ENCODE measurements at regions not wholly inside any gene's neighbourhood (a gene's known extent, or its start where the extent isn't known, plus 50 kb on each side); places are given as distances from the start of the nearest gene placed in this dataset.
A peak's percentile ranks its signal among the peaks of the same experiment; 100 is the strongest.

DNA sequence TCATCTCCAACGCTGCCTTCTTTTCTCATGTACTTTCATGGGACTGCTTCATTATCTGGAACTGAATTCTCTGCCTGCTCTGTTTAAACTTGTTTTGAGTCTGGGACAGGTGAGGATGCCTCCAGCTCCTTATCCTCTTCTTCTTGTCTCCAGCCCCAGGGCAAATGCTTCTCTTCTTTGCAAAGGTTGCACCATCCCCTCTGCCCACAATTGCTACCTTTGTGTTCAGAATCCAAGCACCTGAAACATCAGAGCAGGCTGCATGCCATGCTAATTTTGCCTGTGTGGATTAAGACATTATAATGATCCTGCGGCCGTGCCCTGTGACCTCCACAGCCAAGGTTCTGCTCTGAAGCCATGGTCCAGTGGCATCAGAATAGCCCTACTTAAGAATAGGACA lies 309.5 kb downstream of the EPHA4 start:
- H3K36me3 ChIP-seq (ENCODE audit: control insufficient read depth, insufficient read depth, low read length): no peaks in the 10 kb centered on the region
- no peak overlapping the region for H2AK5ac ChIP-seq (ENCODE audit: low read length)
- H3K4me3 ChIP-seq (ENCODE audit: low read length): no peak overlapping the region
- no peak overlapping the region for H3K4ac ChIP-seq (ENCODE audit: low read depth, low read length)
- no peak overlapping the region for H3K4me2 ChIP-seq (ENCODE audit: low read length)
- no peaks in the 10 kb centered on the region for H3K79me1 ChIP-seq (ENCODE audit: low read length)
- H3K23ac ChIP-seq (ENCODE audit: low read length): no peak overlapping the region
- H3K27me3 ChIP-seq (ENCODE audit: insufficient read depth, low read length, poor library complexity): no peaks in the 10 kb centered on the region
- H4K5ac ChIP-seq (ENCODE audit: low read length): no peak overlapping the region
- no peak overlapping the region for H3K27ac ChIP-seq (ENCODE audit: low read depth, low read length)
- H3K56ac ChIP-seq (ENCODE audit: low read length): no peak overlapping the region
- H2BK5ac ChIP-seq (ENCODE audit: low read length): no peak overlapping the region
- no peak for DNase-seq
- WGBS (ENCODE audit: extremely low coverage, insufficient coverage, low lambda C conversion rate): no CpG with 5 or more reads among the region's 3 CpGs
- no peak overlapping the region for H2BK15ac ChIP-seq (replicated peaks; ENCODE audit: low read depth)
- no peak overlapping the region for H3K9ac ChIP-seq (ENCODE audit: low read length)
- no peak overlapping the region for H4K8ac ChIP-seq (ENCODE audit: low read depth, low read length)
- H3K18ac ChIP-seq (ENCODE audit: low read length): no peak overlapping the region
- H3K4me1 ChIP-seq (ENCODE audit: control insufficient read depth, low read depth, low read length): no peaks in the 10 kb centered on the region
- no peaks in the 10 kb centered on the region for H3K79me2 ChIP-seq (ENCODE audit: control insufficient read depth, insufficient read depth, low read length)
- H2BK120ac ChIP-seq (ENCODE audit: low read depth, low read length): no peak overlapping the region

DNA sequence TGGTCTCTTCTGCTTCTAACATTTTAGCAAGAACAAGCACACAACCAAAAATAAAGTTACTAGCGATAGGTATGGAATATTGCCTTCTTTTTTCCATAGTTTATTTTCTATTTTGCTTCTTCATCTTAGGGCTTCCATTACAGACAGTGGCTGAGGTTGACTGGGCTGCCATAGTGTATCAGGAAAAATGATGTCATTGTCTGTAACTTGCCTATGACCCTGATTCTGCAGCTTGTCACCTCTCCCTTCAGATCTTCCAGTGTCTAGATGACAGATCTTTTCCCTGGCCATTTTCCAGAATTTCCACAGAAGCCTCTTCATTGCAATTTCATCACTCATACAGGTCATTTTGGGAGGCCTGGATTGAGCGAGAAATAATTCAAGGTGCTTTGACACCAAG lies 308.5 kb downstream of the EPHA4 start:
- no peak overlapping the region for H3K9ac ChIP-seq (ENCODE audit: low read length)

DNA sequence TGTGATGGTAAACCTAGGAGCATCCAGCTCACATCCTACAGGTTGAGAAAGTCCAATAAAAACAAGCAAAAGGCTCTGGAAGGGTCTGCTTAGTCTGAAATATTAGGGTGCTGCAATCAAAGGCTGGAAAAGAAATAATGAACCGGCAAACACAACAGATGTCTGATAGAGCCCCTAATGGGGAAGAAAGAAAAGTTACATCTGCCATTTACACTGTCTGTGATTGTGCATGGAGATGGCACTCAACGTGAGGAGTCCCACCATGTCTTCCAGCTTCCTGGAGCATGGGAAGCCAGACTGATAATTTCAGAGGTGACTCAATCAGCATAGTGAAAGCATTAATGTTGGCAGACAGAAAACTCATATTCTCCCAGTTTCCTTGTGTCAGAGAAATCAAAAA lies 307.8 kb downstream of the EPHA4 start:
- H3K18ac ChIP-seq (ENCODE audit: low read length): no peak overlapping the region
- H2AK5ac ChIP-seq (ENCODE audit: low read length): no peak overlapping the region
- H3K4me1 ChIP-seq (ENCODE audit: control insufficient read depth, low read depth, low read length): no peaks in the 10 kb centered on the region
- no peaks in the 10 kb centered on the region for H3K36me3 ChIP-seq (ENCODE audit: control insufficient read depth, insufficient read depth, low read length)
- no peak overlapping the region for H3K4ac ChIP-seq (ENCODE audit: low read depth, low read length)
- no peak overlapping the region for H4K5ac ChIP-seq (ENCODE audit: low read length)
- H3K9ac ChIP-seq (ENCODE audit: low read length): no peak overlapping the region
- H3K27ac ChIP-seq (ENCODE audit: low read depth, low read length): no peak overlapping the region
- no peak for DNase-seq
- H2BK15ac ChIP-seq (replicated peaks; ENCODE audit: low read depth): no peak overlapping the region
- no peak overlapping the region for H3K56ac ChIP-seq (ENCODE audit: low read length)
- H3K4me2 ChIP-seq (ENCODE audit: low read length): no peak overlapping the region
- H3K79me2 ChIP-seq (ENCODE audit: control insufficient read depth, insufficient read depth, low read length): no peaks in the 10 kb centered on the region
- H3K27me3 ChIP-seq (ENCODE audit: insufficient read depth, low read length, poor library complexity): no peaks in the 10 kb centered on the region
- WGBS (ENCODE audit: extremely low coverage, insufficient coverage, low lambda C conversion rate): no CpG with 5 or more reads among the region's 2 CpGs
- no peak overlapping the region for H3K23ac ChIP-seq (ENCODE audit: low read length)
- H2BK5ac ChIP-seq (ENCODE audit: low read length): no peak overlapping the region
- H2BK120ac ChIP-seq (ENCODE audit: low read depth, low read length): no peak overlapping the region
- no peak overlapping the region for H4K8ac ChIP-seq (ENCODE audit: low read depth, low read length)
- H3K4me3 ChIP-seq (ENCODE audit: low read length): no peak overlapping the region
- H3K79me1 ChIP-seq (ENCODE audit: low read length): no peaks in the 10 kb centered on the region

More for the DNA sequence above, 308.5 kb downstream of the EPHA4 start:
- H2BK15ac ChIP-seq (replicated peaks; ENCODE audit: low read depth): no peak overlapping the region
- no peak overlapping the region for H3K4ac ChIP-seq (ENCODE audit: low read depth, low read length)
- H3K4me3 ChIP-seq (ENCODE audit: low read length): no peak overlapping the region
- no peak overlapping the region for H2BK5ac ChIP-seq (ENCODE audit: low read length)
- no peaks in the 10 kb centered on the region for H3K79me1 ChIP-seq (ENCODE audit: low read length)
- no peaks in the 10 kb centered on the region for H3K36me3 ChIP-seq (ENCODE audit: control insufficient read depth, insufficient read depth, low read length)
- H3K56ac ChIP-seq (ENCODE audit: low read length): no peak overlapping the region
- no peak overlapping the region for H2AK5ac ChIP-seq (ENCODE audit: low read length)
- H3K4me2 ChIP-seq (ENCODE audit: low read length): no peak overlapping the region
- H3K27ac ChIP-seq (ENCODE audit: low read depth, low read length): no peak overlapping the region
- H3K4me1 ChIP-seq (ENCODE audit: control insufficient read depth, low read depth, low read length): no peaks in the 10 kb centered on the region
- H3K18ac ChIP-seq (ENCODE audit: low read length): peak overlapping the region; percentile 10
- H2BK120ac ChIP-seq (ENCODE audit: low read depth, low read length): no peak overlapping the region
- H4K8ac ChIP-seq (ENCODE audit: low read depth, low read length): no peak overlapping the region
- DNase-seq: no peak
- no peak overlapping the region for H3K23ac ChIP-seq (ENCODE audit: low read length)
- no peak overlapping the region for H4K5ac ChIP-seq (ENCODE audit: low read length)
- no peaks in the 10 kb centered on the region for H3K79me2 ChIP-seq (ENCODE audit: control insufficient read depth, insufficient read depth, low read length)
- WGBS (ENCODE audit: extremely low coverage, insufficient coverage, low lambda C conversion rate): no CpG with 5 or more reads among the region's 2 CpGs
- H3K27me3 ChIP-seq (ENCODE audit: insufficient read depth, low read length, poor library complexity): no peaks in the 10 kb centered on the region

DNA sequence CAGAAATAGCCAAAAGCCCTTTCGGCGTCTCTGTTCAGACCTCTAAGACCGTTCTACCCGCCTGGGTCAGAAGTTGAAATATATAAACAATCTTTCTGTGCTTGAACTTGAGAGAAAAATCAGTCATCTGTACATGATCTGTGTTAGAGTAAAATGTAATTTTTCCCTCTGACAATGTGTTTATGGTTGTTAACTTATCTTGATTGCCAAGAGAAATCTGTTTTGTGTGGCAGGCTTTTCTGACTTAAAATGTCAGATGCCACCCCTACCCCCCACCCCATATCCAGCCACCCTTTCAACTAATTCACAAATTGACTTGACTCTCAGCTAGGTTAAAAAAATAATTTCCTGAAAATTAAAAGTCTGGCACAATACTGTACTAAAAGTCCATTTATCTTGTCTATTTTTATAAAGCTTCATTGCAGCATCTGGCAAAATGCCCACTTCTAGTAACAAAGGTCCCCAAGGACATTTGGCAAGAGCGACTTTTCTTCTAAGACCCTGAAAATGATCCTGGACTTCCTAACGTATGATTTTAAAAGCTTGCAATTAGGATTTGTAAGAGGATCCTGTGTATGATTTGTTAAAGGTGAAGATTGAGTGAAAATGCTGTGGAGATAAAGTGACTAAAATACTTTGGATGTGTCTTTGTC lies 304.2 kb downstream of the EPHA4 start:
- Histone ChIP-seq H2BK15ac (replicated peaks; ENCODE audit: low read depth) (no peak overlapping the region), H4K5ac (ENCODE audit: low read length) (no peak overlapping the region), H3K56ac (ENCODE audit: low read length) (no peak overlapping the region), H2BK5ac (ENCODE audit: low read length) (no peak overlapping the region), H3K4me1 (ENCODE audit: control insufficient read depth, low read depth, low read length) (no peaks in the 10 kb centered on the region), H3K27me3 (ENCODE audit: insufficient read depth, low read length, poor library complexity) (no peaks in the 10 kb centered on the region), H3K79me1 (ENCODE audit: low read length) (no peaks in the 10 kb centered on the region), H3K4me3 (ENCODE audit: low read length) (no peak overlapping the region), H3K23ac (ENCODE audit: low read length) (no peak overlapping the region), H3K4ac (ENCODE audit: low read depth, low read length) (no peak overlapping the region), H2AK5ac (ENCODE audit: low read length) (no peak overlapping the region), H3K9ac (ENCODE audit: low read length) (no peak overlapping the region), H4K8ac (ENCODE audit: low read depth, low read length) (no peak overlapping the region), H3K27ac (ENCODE audit: low read depth, low read length) (no peak overlapping the region), H3K79me2 (ENCODE audit: control insufficient read depth, insufficient read depth, low read length) (no peaks in the 10 kb centered on the region), H3K36me3 (ENCODE audit: control insufficient read depth, insufficient read depth, low read length) (no peaks in the 10 kb centered on the region), H3K4me2 (ENCODE audit: low read length) (no peak overlapping the region), H2BK120ac (ENCODE audit: low read depth, low read length) (no peak overlapping the region), H3K18ac (ENCODE audit: low read length) (no peak overlapping the region)
- DNase-seq: no peak
- WGBS (ENCODE audit: extremely low coverage, insufficient coverage, low lambda C conversion rate): no CpG with 5 or more reads among the region's 6 CpGs

DNA sequence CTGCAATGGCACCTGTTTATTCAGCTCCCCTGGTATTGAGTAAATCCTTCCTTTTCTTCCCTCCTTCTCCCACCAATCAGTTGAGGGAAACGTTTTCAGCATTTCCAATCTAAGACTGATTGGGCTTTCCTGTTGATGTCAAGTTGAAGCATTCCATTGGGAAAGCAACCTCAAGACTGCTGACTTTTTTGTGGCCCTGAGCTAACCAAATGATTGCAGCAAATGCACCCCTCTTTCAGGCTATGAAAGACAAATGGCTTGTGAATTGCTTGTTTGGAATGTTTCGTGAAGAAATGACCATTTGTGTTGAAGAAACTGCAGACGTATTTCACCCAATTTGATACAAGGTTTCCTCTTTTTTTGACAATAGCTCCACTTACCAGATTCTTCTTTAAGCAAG lies 303.5 kb downstream of the EPHA4 start:
- WGBS (ENCODE audit: extremely low coverage, insufficient coverage, low lambda C conversion rate): no CpG with 5 or more reads among the region's 3 CpGs
- H3K4me2 ChIP-seq (ENCODE audit: low read length): no peak overlapping the region
- H2BK15ac ChIP-seq (replicated peaks; ENCODE audit: low read depth): no peak overlapping the region
- H3K56ac ChIP-seq (ENCODE audit: low read length): no peak overlapping the region
- no peak overlapping the region for H3K27ac ChIP-seq (ENCODE audit: low read depth, low read length)
- H3K4ac ChIP-seq (ENCODE audit: low read depth, low read length): no peak overlapping the region
- H3K79me1 ChIP-seq (ENCODE audit: low read length): no peaks in the 10 kb centered on the region
- no peaks in the 10 kb centered on the region for H3K4me1 ChIP-seq (ENCODE audit: control insufficient read depth, low read depth, low read length)
- H3K36me3 ChIP-seq (ENCODE audit: control insufficient read depth, insufficient read depth, low read length): no peaks in the 10 kb centered on the region
- DNase-seq: no peak
- no peaks in the 10 kb centered on the region for H3K27me3 ChIP-seq (ENCODE audit: insufficient read depth, low read length, poor library complexity)
- H3K18ac ChIP-seq (ENCODE audit: low read length): no peak overlapping the region
- no peak overlapping the region for H3K9ac ChIP-seq (ENCODE audit: low read length)
- H3K4me3 ChIP-seq (ENCODE audit: low read length): no peak overlapping the region
- H3K79me2 ChIP-seq (ENCODE audit: control insufficient read depth, insufficient read depth, low read length): no peaks in the 10 kb centered on the region
- H2BK120ac ChIP-seq (ENCODE audit: low read depth, low read length): no peak overlapping the region
- no peak overlapping the region for H4K5ac ChIP-seq (ENCODE audit: low read length)
- no peak overlapping the region for H3K23ac ChIP-seq (ENCODE audit: low read length)
- no peak overlapping the region for H4K8ac ChIP-seq (ENCODE audit: low read depth, low read length)
- H2BK5ac ChIP-seq (ENCODE audit: low read length): no peak overlapping the region
- no peak overlapping the region for H2AK5ac ChIP-seq (ENCODE audit: low read length)

DNA sequence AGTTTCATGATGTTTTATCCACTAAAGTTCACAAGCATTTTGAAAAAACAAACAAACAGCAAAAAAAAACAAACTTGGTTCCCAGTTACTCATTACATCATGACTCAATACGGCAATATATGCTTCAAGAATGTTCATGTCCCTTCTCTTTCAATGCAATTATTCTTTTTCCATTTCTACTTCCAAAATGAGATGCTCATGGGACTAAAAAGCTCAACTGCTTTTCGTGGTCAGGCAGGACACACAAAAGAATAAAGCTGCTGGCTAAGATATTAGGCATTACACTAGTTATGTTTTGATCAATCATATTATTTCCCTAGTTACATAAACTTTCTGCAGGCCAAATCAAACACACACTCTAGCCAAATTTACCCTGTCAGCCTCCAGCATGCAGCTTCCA lies 301.3 kb downstream of the EPHA4 start:
- no peak overlapping the region for H2BK120ac ChIP-seq (ENCODE audit: low read depth, low read length)
- no peak overlapping the region for H4K8ac ChIP-seq (ENCODE audit: low read depth, low read length)
- H3K18ac ChIP-seq (ENCODE audit: low read length): no peak overlapping the region
- H2AK5ac ChIP-seq (ENCODE audit: low read length): no peak overlapping the region
- H2BK15ac ChIP-seq (replicated peaks; ENCODE audit: low read depth): no peak overlapping the region
- H3K23ac ChIP-seq (ENCODE audit: low read length): no peak overlapping the region
- H3K27ac ChIP-seq (ENCODE audit: low read depth, low read length): no peak overlapping the region
- H3K9ac ChIP-seq (ENCODE audit: low read length): no peak overlapping the region
- H3K27me3 ChIP-seq (ENCODE audit: insufficient read depth, low read length, poor library complexity): no peaks in the 10 kb centered on the region
- no peaks in the 10 kb centered on the region for H3K79me2 ChIP-seq (ENCODE audit: control insufficient read depth, insufficient read depth, low read length)
- H4K5ac ChIP-seq (ENCODE audit: low read length): no peak overlapping the region
- H3K56ac ChIP-seq (ENCODE audit: low read length): no peak overlapping the region
- H3K4me1 ChIP-seq (ENCODE audit: control insufficient read depth, low read depth, low read length): no peaks in the 10 kb centered on the region
- no peaks in the 10 kb centered on the region for H3K36me3 ChIP-seq (ENCODE audit: control insufficient read depth, insufficient read depth, low read length)
- no peak for DNase-seq
- H3K4me2 ChIP-seq (ENCODE audit: low read length): no peak overlapping the region
- no peak overlapping the region for H3K4me3 ChIP-seq (ENCODE audit: low read length)
- no peaks in the 10 kb centered on the region for H3K79me1 ChIP-seq (ENCODE audit: low read length)
- WGBS (ENCODE audit: extremely low coverage, insufficient coverage, low lambda C conversion rate): no CpG with 5 or more reads among the region's 2 CpGs
- no peak overlapping the region for H2BK5ac ChIP-seq (ENCODE audit: low read length)
- no peak overlapping the region for H3K4ac ChIP-seq (ENCODE audit: low read depth, low read length)

Data from mesendoderm (in vitro differentiated cells).